ENCODE measurements at regions not wholly inside any gene's neighbourhood (a gene's known extent, or its start where the extent isn't known, plus 50 kb on each side); places are given as distances from the start of the nearest gene placed in this dataset.

GRCh38 chr7:81618396-81619014 lies 151.3 kb downstream of the HGF start:
- no peak overlapping the region for H4K91ac ChIP-seq (replicated peaks; ENCODE audit: insufficient read length, low read length)
- no peak overlapping the region for H2BK20ac ChIP-seq (ENCODE audit: low read length)
- H2AK5ac ChIP-seq (ENCODE audit: low read depth, low read length) = no peak overlapping the region
- no peaks in the 10 kb centered on the region for H4K20me1 ChIP-seq (replicated peaks in 1 of 2; ENCODE audit: control insufficient read depth in 1 of 2, insufficient read depth in 2 of 2, low read length in 2 of 2)
- ChIA-PET CTCF (ENCODE audit: partially characterized antibody) (no interaction called here), POLR2A (ENCODE audit: partially characterized antibody) (no interaction called here)
- no peak overlapping the region for H3K4ac ChIP-seq (replicated peaks; ENCODE audit: insufficient read length, low read depth, low read length)
- H3K18ac ChIP-seq (ENCODE audit: extremely low read depth, low read length) = no peak overlapping the region
- no peaks in the 10 kb centered on the region for H3K36me3 ChIP-seq (ENCODE audit: control insufficient read depth in 2 of 4, insufficient read depth in 4 of 4, low read length in 3 of 4)
- no peak overlapping the region for H2BK15ac ChIP-seq (ENCODE audit: low read length)
- no peak overlapping the region for H3K56ac ChIP-seq (replicated peaks; ENCODE audit: insufficient read length, low read depth, low read length)
- 92% methylated on average over 4 of the region's 4 CpGs; no CpG with 5 or more reads in 1 of the 2 experiments for WGBS, 2 experiments (ENCODE audit: extremely low coverage in 1 of 2, insufficient coverage in 1 of 2, insufficient read length in 1 of 2, insufficient replicate concordance in 2 of 2, low coverage in 1 of 2, low lambda C conversion rate in 2 of 2, missing lambda C conversion rate in 1 of 2)
- H2BK12ac ChIP-seq (ENCODE audit: low read depth, low read length) = no peak overlapping the region
- H4K5ac ChIP-seq (ENCODE audit: insufficient read length, low read depth, low read length) = no peak overlapping the region
- H3K23me2 ChIP-seq (ENCODE audit: low read depth, low read length) = no peaks in the 10 kb centered on the region
- no peaks in the 10 kb centered on the region for H3K27me3 ChIP-seq (replicated peaks in 1 of 4; ENCODE audit: control insufficient read depth in 3 of 4, extremely low read depth in 1 of 4, insufficient read depth in 3 of 4, low read length in 3 of 4)
- H3K14ac ChIP-seq (ENCODE audit: insufficient read length) = no peak overlapping the region
- no peak overlapping the region for H2AFZ ChIP-seq (ENCODE audit: low read length)
- no peak overlapping the region for H3K9ac ChIP-seq (replicated peaks in 1 of 4; ENCODE audit: extremely low read depth in 1 of 4, low read depth in 3 of 4, low read length in 3 of 4)
- H2BK5ac ChIP-seq (ENCODE audit: low read depth, low read length) = no peak overlapping the region
- H3K23ac ChIP-seq (ENCODE audit: insufficient read length) = no peak overlapping the region
- H3K4me3 ChIP-seq (ENCODE audit: extremely low read depth in 1 of 4, insufficient read depth in 2 of 4, low read depth in 3 of 4, low read length in 4 of 4) = no peak overlapping the region
- FAIRE-seq (no peak), DNase-seq (ENCODE audit: low read depth in 1 of 2, low spot score in 2 of 2) (no peak)
- no peak overlapping the region for H3K4me2 ChIP-seq (ENCODE audit: insufficient read depth in 1 of 2, low read depth in 2 of 2, low read length in 2 of 2)
- no peaks in the 10 kb centered on the region for H3K79me1 ChIP-seq (ENCODE audit: low read depth, low read length)
- H2BK120ac ChIP-seq (replicated peaks; ENCODE audit: low read depth, low read length) = no peak overlapping the region
- H3K4me1 ChIP-seq (replicated peaks in 1 of 4; ENCODE audit: control insufficient read depth in 3 of 4, insufficient read depth in 4 of 4, low read length in 3 of 4) = no peaks in the 10 kb centered on the region
- H3K9me3 ChIP-seq (ENCODE audit: insufficient read depth in 2 of 2, low read depth in 1 of 2, low read length in 1 of 2) = no peaks in the 10 kb centered on the region
- H3K79me2 ChIP-seq (ENCODE audit: control insufficient read depth in 1 of 2, insufficient read depth in 2 of 2, low read length in 2 of 2) = no peaks in the 10 kb centered on the region
- no peak overlapping the region for H3K27ac ChIP-seq (ENCODE audit: low read depth, low read length)
- H4K8ac ChIP-seq (ENCODE audit: extremely low read depth, insufficient read depth, low read length) = no peak overlapping the region
- TF ChIP-seq SP4 (IDR thresholded peaks at IDR 0.05; ENCODE audit: low read length) = no peak
- TF ChIP-seq YY1 (IDR thresholded peaks at IDR 0.05; ENCODE audit: low read depth, low read length) = no peak
- no peak for TF ChIP-seq MAX (IDR thresholded peaks at IDR 0.05)
- TF ChIP-seq USF2 (IDR thresholded peaks at IDR 0.05; ENCODE audit: low read length) = no peak
- no peak for TF ChIP-seq CBX5 (IDR thresholded peaks at IDR 0.05; ENCODE audit: low read depth, low read length)
- no peak for TF ChIP-seq SRF (IDR thresholded peaks at IDR 0.05; ENCODE audit: low read depth, low read length)
- TF ChIP-seq PHF8 (conservative IDR thresholded peaks at IDR 0.05; ENCODE audit: low read depth, low read length) = no peak
- no peak for TF ChIP-seq HDAC2 (IDR thresholded peaks at IDR 0.05; ENCODE audit: borderline replicate concordance in 1 of 2, low read depth in 2 of 2, low read length in 2 of 2)
- TF ChIP-seq ASH2L (IDR thresholded peaks at IDR 0.05; ENCODE audit: low read length) = no peak
- TF ChIP-seq SIN3A (conservative IDR thresholded peaks at IDR 0.05 in 1 of 2, IDR thresholded peaks at IDR 0.05 in 1 of 2; ENCODE audit: low read depth in 1 of 2, low read length in 2 of 2) = no peak
- no peak for TF ChIP-seq RAD21 (IDR thresholded peaks at IDR 0.05 in 1 of 2, conservative IDR thresholded peaks at IDR 0.05 in 1 of 2; ENCODE audit: low read depth in 2 of 2, low read length in 2 of 2)
- TF ChIP-seq BRCA1 (IDR thresholded peaks at IDR 0.05; ENCODE audit: low read depth, low read length) = no peak
